Ovary (tissue), 7 donors: ENCODE measurements at regions not wholly inside any gene's neighbourhood (a gene's known extent, or its start where the extent isn't known, plus 50 kb on each side); places are given as distances from the start of the nearest gene placed in this dataset.

Source experiments
- DNase-seq, 5 donors: peaks; one replicate each; pipeline ENCODE4 v3.0.0-alpha.2; 2019 to 2020
- H3K27ac ChIP-seq, 2 donors: fragments of 200-600 bp; one replicate each; pipeline versions ENCODE4 v1.5.1 to v1.8.0; 2019 to 2022
- H3K27me3 ChIP-seq: fragments of 200-600 bp; one replicate; pipeline ENCODE4 v1.8.0; 2022
- H3K36me3 ChIP-seq: fragments of 200-600 bp; sonication (generic); one replicate; pipeline ENCODE4 v1.5.1; 2019
- H3K4me1 ChIP-seq: one replicate; pipeline ENCODE4 v1.8.1; 2013; ENCODE audit warnings: mild to moderate bottlenecking, moderate library complexity; ENCODE audit not compliant: insufficient read depth
- H3K4me3 ChIP-seq: fragments of 200-600 bp; sonication (generic); one replicate; pipeline ENCODE4 v1.5.1; 2017
- H3K9me3 ChIP-seq, 2 donors: fragments of 200-600 bp in 1 of 2; sonication (generic) in 1 of 2; one replicate each; pipeline versions ENCODE4 v1.5.1 to v1.8.1; 2013 to 2019; ENCODE audit warnings: mild to moderate bottlenecking in 1 of 2, moderate library complexity in 1 of 2
- EP300 ChIP-seq: sonication (generic); formaldehyde crosslinking; IDR thresholded peaks from one replicate; pipeline ENCODE4 v1.6.1; 2017; ENCODE audit warnings: antibody characterized with exemption
- POLR2A ChIP-seq: fragments of 450-650 bp; IDR thresholded peaks from one replicate; pipeline ENCODE4 v1.6.1; 2017; ENCODE audit warnings: antibody characterized with exemption, mild to moderate bottlenecking, moderate library complexity
- WGBS, 3 donors: extraction: QIAGEN DNeasy Blood & Tissue Kit in 1 of 3; methylation state at CpG; one replicate each; pipeline versions ENCODE4 v1.1.5 to v1.1.7; 2013 to 2017; 5-methylcytosine and 5-hydroxymethylcytosine counted together
- intact Hi-C, 4 donors: fragments of 100-400 bp; cut with DNase I; formaldehyde crosslinking; loops; one replicate each; pipeline versions ENCODE4 v1.11.0 to v1.15.1; 2022 to 2023
- TF ChIP-seq, protein P1 (sequence below), 3 donors: fragments of 450-650 bp in 2 of 3; fragments of 200-600 bp in 1 of 3; IDR thresholded peaks; one replicate each; pipeline versions ENCODE4 v1.5.1 to v1.8.0; 2016 to 2022; ENCODE audit warnings: antibody characterized with exemption in 3 of 3, mild to moderate bottlenecking in 1 of 3
- donor health status: DM: no; HTN: no; CAD: no; lungs with moderate emphysema.
- donor health status: DM: no; HTN: no; CAD: no.
- donor health status: Bipolar disorder and iron deficiency.
- donor health status: DM: no; HTN: no; CAD: no.
- donor health status: DM: yes; HTN: yes; CAD: no.

DNA sequence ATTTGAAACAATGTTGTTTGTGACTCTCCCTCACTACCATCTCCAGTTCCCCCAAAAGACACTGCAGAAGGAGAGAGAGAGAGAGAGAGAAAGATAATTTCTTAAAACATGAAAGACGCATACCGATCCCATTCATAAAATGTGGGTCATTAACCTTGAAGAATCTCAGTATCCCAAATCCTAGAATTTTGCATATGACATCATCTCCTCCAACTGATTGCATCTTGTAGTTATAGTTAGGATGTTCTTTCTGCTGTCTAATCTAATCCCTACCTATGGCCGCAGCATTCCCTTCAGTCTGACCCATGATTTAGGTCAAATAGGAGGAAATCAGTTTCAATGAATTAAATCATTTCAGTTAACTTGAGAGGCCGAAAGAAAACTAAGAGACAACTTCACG is 142.4 kb upstream of the ETS2 start:
- 87 to 91% (median 88%) methylated on average over 5 of the region's 5 CpGs for WGBS, 3 donors
- DNase-seq, result no peak
- Histone ChIP-seq H3K36me3 (no peaks in the 10 kb centered on the region), H3K27me3 (no peaks in the 10 kb centered on the region), H3K27ac (no peak overlapping the region), H3K9me3 (no peaks in the 10 kb centered on the region), H3K4me1 (peaks cover 3% of the 10 kb centered on the region), H3K4me3 (no peak overlapping the region)
- intact Hi-C loops, result no loop called here
- TF ChIP-seq EP300, result no peak
- no peak for TF ChIP-seq POLR2A
- TF ChIP-seq, protein P1, sequence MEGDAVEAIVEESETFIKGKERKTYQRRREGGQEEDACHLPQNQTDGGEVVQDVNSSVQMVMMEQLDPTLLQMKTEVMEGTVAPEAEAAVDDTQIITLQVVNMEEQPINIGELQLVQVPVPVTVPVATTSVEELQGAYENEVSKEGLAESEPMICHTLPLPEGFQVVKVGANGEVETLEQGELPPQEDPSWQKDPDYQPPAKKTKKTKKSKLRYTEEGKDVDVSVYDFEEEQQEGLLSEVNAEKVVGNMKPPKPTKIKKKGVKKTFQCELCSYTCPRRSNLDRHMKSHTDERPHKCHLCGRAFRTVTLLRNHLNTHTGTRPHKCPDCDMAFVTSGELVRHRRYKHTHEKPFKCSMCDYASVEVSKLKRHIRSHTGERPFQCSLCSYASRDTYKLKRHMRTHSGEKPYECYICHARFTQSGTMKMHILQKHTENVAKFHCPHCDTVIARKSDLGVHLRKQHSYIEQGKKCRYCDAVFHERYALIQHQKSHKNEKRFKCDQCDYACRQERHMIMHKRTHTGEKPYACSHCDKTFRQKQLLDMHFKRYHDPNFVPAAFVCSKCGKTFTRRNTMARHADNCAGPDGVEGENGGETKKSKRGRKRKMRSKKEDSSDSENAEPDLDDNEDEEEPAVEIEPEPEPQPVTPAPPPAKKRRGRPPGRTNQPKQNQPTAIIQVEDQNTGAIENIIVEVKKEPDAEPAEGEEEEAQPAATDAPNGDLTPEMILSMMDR (IDR thresholded peaks at IDR 0.05), result no peak

GRCh38 chr21:38664315-38664714 is 141.4 kb upstream of the ETS2 start:
- no peak for DNase-seq
- H3K4me3 ChIP-seq, result no peak overlapping the region
- peaks cover 3% of the 10 kb centered on the region for H3K4me1 ChIP-seq
- TF ChIP-seq EP300, result no peak
- TF ChIP-seq POLR2A, result no peak
- TF ChIP-seq, protein P1 (IDR thresholded peaks at IDR 0.05), result no peak
- intact Hi-C loops, result no loop called here
- H3K27me3 ChIP-seq, result no peaks in the 10 kb centered on the region
- 73 to 76% (median 73%) methylated on average over 4 of the region's 4 CpGs for WGBS, 3 donors
- H3K27ac ChIP-seq, result no peak overlapping the region
- no peaks in the 10 kb centered on the region for H3K36me3 ChIP-seq
- H3K9me3 ChIP-seq, result no peaks in the 10 kb centered on the region

DNA sequence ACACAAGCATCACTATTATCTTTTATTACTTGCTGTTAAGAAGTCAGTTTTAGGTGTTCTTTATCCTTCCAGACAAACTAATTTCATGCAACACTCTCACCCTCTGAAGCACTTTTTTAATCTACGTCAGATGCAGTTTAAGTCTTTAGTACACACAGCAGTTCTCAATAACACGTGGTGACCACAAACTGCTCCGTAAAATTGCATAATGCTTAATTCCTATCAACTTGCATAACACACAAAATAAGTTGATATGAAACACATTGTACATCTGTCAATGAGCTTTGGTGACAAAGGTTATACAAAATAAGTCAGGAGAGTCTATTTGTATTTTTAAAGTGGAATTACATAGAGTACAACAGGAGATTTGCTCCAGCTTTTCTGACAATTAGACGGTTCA is 140.9 kb upstream of the ETS2 start:
- 63 to 72% (median 72%) methylated on average over 4 of the region's 4 CpGs for WGBS, 3 donors
- H3K4me1 ChIP-seq, result peaks cover 3% of the 10 kb centered on the region
- H3K27ac ChIP-seq, result no peak overlapping the region
- no peak for DNase-seq
- H3K36me3 ChIP-seq, result no peaks in the 10 kb centered on the region
- no peak for TF ChIP-seq EP300
- no peaks in the 10 kb centered on the region for H3K9me3 ChIP-seq
- no peak overlapping the region for H3K4me3 ChIP-seq
- H3K27me3 ChIP-seq, result no peaks in the 10 kb centered on the region
- intact Hi-C loops, result no loop called here

- H3K4me3 ChIP-seq, result no peak overlapping the region
- no peaks in the 10 kb centered on the region for H3K27me3 ChIP-seq
- H3K36me3 ChIP-seq, result no peaks in the 10 kb centered on the region
- 89 to 95% (median 91%) methylated on average over 11 of the region's 11 CpGs for WGBS, 3 donors
- no peak for DNase-seq
- TF ChIP-seq POLR2A, result no peak
- no peak for TF ChIP-seq EP300
- TF ChIP-seq, protein P1 (IDR thresholded peaks at IDR 0.05), result no peak
- no peaks in the 10 kb centered on the region for H3K9me3 ChIP-seq
- peaks cover 3% of the 10 kb centered on the region for H3K4me1 ChIP-seq
- intact Hi-C loops, result no loop called here
- H3K27ac ChIP-seq, result no peak overlapping the region
Observed at GRCh38 chr21:38667291-38667870, 138.3 kb upstream of the ETS2 start.

GRCh38 chr21:38668067-38668466 is 137.7 kb upstream of the ETS2 start:
- no peaks in the 10 kb centered on the region for H3K9me3 ChIP-seq
- WGBS, 3 donors, result 94 to 100% (median 97%) methylated on average over 1 of the region's 1 CpG
- no peaks in the 10 kb centered on the region for H3K36me3 ChIP-seq
- no peaks in the 10 kb centered on the region for H3K27me3 ChIP-seq
- intact Hi-C loops, result no loop called here
- H3K4me1 ChIP-seq, result peaks cover 3% of the 10 kb centered on the region
- H3K4me3 ChIP-seq, result no peak overlapping the region
- TF ChIP-seq, protein P1 (IDR thresholded peaks at IDR 0.05), result no peak
- no peak overlapping the region for H3K27ac ChIP-seq
- DNase-seq, result no peak
